WTC11 (cell line): ENCODE measurements at regions not wholly inside any gene's neighbourhood (a gene's known extent, or its start where the extent isn't known, plus 50 kb on each side); places are given as distances from the start of the nearest gene placed in this dataset.

Experiments used
- ATAC-seq: fragments of 200-7000 bp; cut with Tn5 transposase; 2 replicates; pipeline ENCODE4 v1.10.0; 2021; ENCODE audit warnings: mild to moderate bottlenecking, moderate library complexity
- CTCF ChIA-PET: fragments of 300-600 bp; sonication (Branson Sonifier 250); formaldehyde crosslinking; loops from one replicate; lab custom pipeline; 2021; ENCODE audit warnings: antibody characterized with exemption; lab: Charles Lee
- POLR2A ChIA-PET: fragments of 350-600 bp; sonication (Branson Sonifier 250); formaldehyde crosslinking; loops from one replicate; lab custom pipeline; 2021; ENCODE audit warnings: antibody characterized with exemption; lab: Charles Lee
- DNase-seq: peaks from one replicate; pipeline ENCODE4 v3.0.0; 2021; ENCODE audit warnings: low spot score
- H3K27ac Mint-ChIP-seq: 2 replicates; pipeline ENCODE4 v1.8.0; 2021; ENCODE audit warnings: mixed read lengths
- H3K27me3 Mint-ChIP-seq: 2 replicates; pipeline ENCODE4 v1.8.0; 2021; ENCODE audit warnings: low read depth, mild to moderate bottlenecking, moderate library complexity, mixed read lengths
- H3K36me3 Mint-ChIP-seq: 2 replicates; pipeline ENCODE4 v1.8.0; 2021; ENCODE audit warnings: mixed read lengths
- H3K4me1 Mint-ChIP-seq: 2 replicates; pipeline ENCODE4 v1.8.0; 2022; ENCODE audit warnings: mixed read lengths
- H3K4me3 Mint-ChIP-seq: 2 replicates; pipeline ENCODE4 v1.8.0; 2021; ENCODE audit warnings: mild to moderate bottlenecking, moderate library complexity, mixed read lengths
- H3K9me3 Mint-ChIP-seq: 2 replicates; pipeline ENCODE4 v1.8.0; 2021; ENCODE audit warnings: mixed read lengths
- FOXP1 ChIP-seq: sonication (generic); formaldehyde crosslinking; IDR thresholded peaks from 2 replicates; pipeline ENCODE4 v1.8.0; 2022; ENCODE audit warnings: missing genetic modification reagents, mild to moderate bottlenecking, moderate library complexity, borderline replicate concordance
- HMGA2 ChIP-seq: fragments of 250-450 bp; sonication (Bioruptor Pico); IDR thresholded peaks from 2 replicates; pipeline ENCODE4 v1.4.0; 2021; ENCODE audit warnings: mild to moderate bottlenecking, moderate library complexity
- JAZF1 ChIP-seq: fragments of 250-450 bp; sonication (Bioruptor Pico); IDR thresholded peaks from 2 replicates; pipeline ENCODE4 v1.9.0; 2021; ENCODE audit warnings: moderate library complexity, mild to moderate bottlenecking, inconsistent platforms
- JUN ChIP-seq: sonication (generic); formaldehyde crosslinking; IDR thresholded peaks from 2 replicates; pipeline ENCODE4 v1.8.0; 2023; ENCODE audit warnings: mild to moderate bottlenecking, missing genetic modification reagents
- MYBL2 ChIP-seq: sonication (generic); formaldehyde crosslinking; IDR thresholded peaks from 2 replicates; pipeline ENCODE4 v1.8.1; 2023; ENCODE audit warnings: mild to moderate bottlenecking, moderate library complexity, missing genetic modification reagents
- NFATC4 ChIP-seq: fragments of 250-450 bp; sonication (Bioruptor Pico); IDR thresholded peaks from 2 replicates; pipeline ENCODE4 v1.9.0; 2021; ENCODE audit warnings: mild to moderate bottlenecking
- NFYB ChIP-seq: sonication (generic); formaldehyde crosslinking; conservative IDR thresholded peaks from 2 replicates; pipeline ENCODE4 v1.8.0; 2022; ENCODE audit warnings: low read depth, missing genetic modification reagents
- RORB ChIP-seq: fragments of 250-450 bp; sonication (Bioruptor Pico); IDR thresholded peaks from 2 replicates; pipeline ENCODE4 v1.9.0; 2021; ENCODE audit warnings: mild to moderate bottlenecking
- SMAD4 ChIP-seq: sonication (generic); formaldehyde crosslinking; IDR thresholded peaks from 2 replicates; pipeline ENCODE4 v1.8.0; 2022; ENCODE audit warnings: mild to moderate bottlenecking, missing genetic modification reagents
- TEAD4 ChIP-seq: sonication (generic); formaldehyde crosslinking; IDR thresholded peaks from 2 replicates; pipeline ENCODE4 v1.8.0; 2022; ENCODE audit warnings: mild to moderate bottlenecking, missing genetic modification reagents
- ZNF121 ChIP-seq: sonication (generic); formaldehyde crosslinking; IDR thresholded peaks from 2 replicates; pipeline ENCODE4 v1.8.0; 2023; ENCODE audit warnings: missing genetic modification reagents
- ZNF263 ChIP-seq: sonication (generic); formaldehyde crosslinking; IDR thresholded peaks from 2 replicates; pipeline ENCODE4 v1.8.1; 2022; ENCODE audit warnings: low read depth, mild to moderate bottlenecking, moderate library complexity, missing genetic modification reagents
- ZNF423 ChIP-seq: fragments of 250-450 bp; sonication (Bioruptor Pico); IDR thresholded peaks from 2 replicates; pipeline ENCODE4 v2.1.2; 2022; ENCODE audit warnings: mild to moderate bottlenecking, moderate library complexity
- TF ChIP-seq, protein P1 (sequence below): fragments of 250-450 bp; sonication (Bioruptor Pico); IDR thresholded peaks from 2 replicates; pipeline ENCODE4 v1.9.0; 2021; ENCODE audit warnings: moderate library complexity, mild to moderate bottlenecking, inconsistent platforms, borderline replicate concordance
- TF ChIP-seq, protein P2 (sequence below): fragments of 250-450 bp; sonication (Bioruptor Pico); conservative IDR thresholded peaks from 2 replicates; pipeline ENCODE4 v1.9.0; 2021; ENCODE audit warnings: mild to moderate bottlenecking
- TF ChIP-seq, protein P3 (sequence below): sonication (generic); formaldehyde crosslinking; IDR thresholded peaks from 2 replicates; pipeline ENCODE4 v1.8.0; 2023; ENCODE audit warnings: mild to moderate bottlenecking, missing genetic modification reagents
- TF ChIP-seq, protein P4 (sequence below): sonication (generic); formaldehyde crosslinking; IDR thresholded peaks from 2 replicates; pipeline ENCODE4 v1.8.1; 2022; ENCODE audit warnings: low read depth, mild to moderate bottlenecking, moderate library complexity, missing genetic modification reagents, borderline replicate concordance
- TF ChIP-seq, protein P5 (sequence below): sonication (generic); formaldehyde crosslinking; IDR thresholded peaks from 2 replicates; pipeline ENCODE4 v1.8.0; 2022; ENCODE audit warnings: mild to moderate bottlenecking, missing genetic modification reagents
- TF ChIP-seq, protein P6 (sequence below): sonication (generic); formaldehyde crosslinking; IDR thresholded peaks from 2 replicates; pipeline ENCODE4 v1.8.1; 2022; ENCODE audit warnings: mild to moderate bottlenecking, missing genetic modification reagents, moderate library complexity, borderline replicate concordance
- TF ChIP-seq, protein P7 (sequence below): sonication (generic); formaldehyde crosslinking; IDR thresholded peaks from 2 replicates; pipeline ENCODE4 v1.8.1; 2022; ENCODE audit warnings: mild to moderate bottlenecking, moderate library complexity, missing genetic modification reagents

DNA sequence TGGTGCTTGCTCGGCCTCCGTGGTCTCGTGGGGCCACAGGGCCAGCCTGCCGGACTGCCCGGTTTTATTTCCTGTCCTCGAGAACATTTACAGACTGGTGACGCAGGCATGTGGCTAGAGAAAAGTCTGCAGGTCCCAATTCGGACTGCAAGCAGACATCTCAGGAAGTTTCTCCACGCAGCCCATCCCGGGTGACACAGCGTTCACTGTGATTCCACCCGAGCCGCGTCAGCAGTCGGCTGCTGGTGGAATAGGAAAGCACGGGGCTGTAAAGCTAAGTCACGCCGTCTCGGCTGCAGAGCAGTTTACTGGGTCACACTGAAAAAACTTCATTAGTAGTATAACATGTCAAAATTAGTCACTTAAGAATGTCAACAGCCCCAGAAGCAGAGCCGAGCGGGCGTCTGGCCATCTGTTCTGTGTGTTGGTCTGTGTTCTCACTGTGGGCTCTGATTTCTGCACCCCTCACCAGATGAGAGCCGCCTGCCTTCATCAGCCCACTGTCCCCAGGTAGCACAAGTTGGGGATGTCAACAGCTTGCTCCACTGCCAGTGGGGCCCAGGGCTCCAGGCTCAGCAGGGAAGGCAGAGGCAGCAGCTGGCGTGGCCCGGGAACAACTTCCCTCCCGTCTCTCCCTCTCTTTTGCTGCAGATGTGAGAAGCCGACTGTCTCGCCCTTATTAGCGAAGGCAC, 363.7 kb downstream of the IRX2 start:
- DNase-seq (no peak), ATAC-seq (no peak)
- Mint-ChIP-seq H3K36me3 (no peaks in the 10 kb centered on the region), H3K4me3 (no peak overlapping the region), H3K27ac (no peak overlapping the region), H3K27me3 (no peaks in the 10 kb centered on the region), H3K9me3 (no peaks in the 10 kb centered on the region), H3K4me1 (no peaks in the 10 kb centered on the region)
- ChIA-PET POLR2A (no interaction called here), CTCF (interaction anchor here (2.0 kb wide), 1 partner anchor 27 kb away, joined by 6 read pairs; no protein-coding TSS in a partner anchor)
- no peak for TF ChIP-seq ZNF121
- TF ChIP-seq, protein P1, sequence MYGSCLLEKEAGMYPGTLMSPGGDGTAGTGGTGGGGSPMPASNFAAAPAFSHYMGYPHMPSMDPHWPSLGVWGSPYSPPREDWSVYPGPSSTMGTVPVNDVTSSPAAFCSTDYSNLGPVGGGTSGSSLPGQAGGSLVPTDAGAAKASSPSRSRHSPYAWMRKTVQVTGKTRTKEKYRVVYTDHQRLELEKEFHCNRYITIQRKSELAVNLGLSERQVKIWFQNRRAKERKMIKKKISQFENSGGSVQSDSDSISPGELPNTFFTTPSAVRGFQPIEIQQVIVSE (CRISPR knock-in tag) = no peak
- TF ChIP-seq JUN = no peak
- TF ChIP-seq, protein P2, sequence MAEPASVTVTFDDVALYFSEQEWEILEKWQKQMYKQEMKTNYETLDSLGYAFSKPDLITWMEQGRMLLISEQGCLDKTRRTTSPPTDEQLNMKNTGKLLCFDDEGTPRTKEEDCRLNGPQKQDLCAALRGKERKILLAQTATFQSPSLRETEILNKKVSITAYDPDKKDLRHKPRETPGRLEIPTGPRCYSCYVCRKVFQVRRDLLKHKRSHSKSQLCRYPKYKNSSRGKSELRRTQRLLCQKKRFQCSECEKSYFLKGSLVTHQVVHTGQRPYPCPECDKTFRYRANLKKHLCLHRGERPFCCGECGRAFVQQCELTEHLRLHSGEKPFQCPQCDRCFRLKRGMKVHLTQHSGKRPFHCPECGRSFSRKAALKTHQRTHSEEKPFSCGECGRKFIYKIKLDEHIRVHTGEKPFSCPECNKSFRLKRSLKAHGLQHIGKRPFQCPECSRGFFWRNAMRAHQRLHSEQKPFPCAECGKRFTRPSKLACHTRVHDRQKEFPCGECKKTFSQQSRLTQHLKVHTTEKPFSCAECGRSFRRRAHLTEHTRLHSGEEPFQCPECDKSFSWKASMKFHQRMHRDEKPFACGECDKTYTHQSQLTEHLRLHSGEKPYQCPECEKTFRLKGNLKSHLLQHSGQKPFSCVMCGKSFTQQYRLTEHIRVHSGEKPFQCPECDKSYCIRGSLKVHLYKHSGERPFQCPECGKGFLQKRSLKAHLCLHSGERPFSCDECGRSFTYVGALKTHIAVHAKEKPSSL = no peak
- TF ChIP-seq NFYB (CRISPR knock-in tag) = no peak
- no peak for TF ChIP-seq NFATC4
- no peak for TF ChIP-seq FOXP1 (CRISPR knock-in tag)
- TF ChIP-seq, protein P3, sequence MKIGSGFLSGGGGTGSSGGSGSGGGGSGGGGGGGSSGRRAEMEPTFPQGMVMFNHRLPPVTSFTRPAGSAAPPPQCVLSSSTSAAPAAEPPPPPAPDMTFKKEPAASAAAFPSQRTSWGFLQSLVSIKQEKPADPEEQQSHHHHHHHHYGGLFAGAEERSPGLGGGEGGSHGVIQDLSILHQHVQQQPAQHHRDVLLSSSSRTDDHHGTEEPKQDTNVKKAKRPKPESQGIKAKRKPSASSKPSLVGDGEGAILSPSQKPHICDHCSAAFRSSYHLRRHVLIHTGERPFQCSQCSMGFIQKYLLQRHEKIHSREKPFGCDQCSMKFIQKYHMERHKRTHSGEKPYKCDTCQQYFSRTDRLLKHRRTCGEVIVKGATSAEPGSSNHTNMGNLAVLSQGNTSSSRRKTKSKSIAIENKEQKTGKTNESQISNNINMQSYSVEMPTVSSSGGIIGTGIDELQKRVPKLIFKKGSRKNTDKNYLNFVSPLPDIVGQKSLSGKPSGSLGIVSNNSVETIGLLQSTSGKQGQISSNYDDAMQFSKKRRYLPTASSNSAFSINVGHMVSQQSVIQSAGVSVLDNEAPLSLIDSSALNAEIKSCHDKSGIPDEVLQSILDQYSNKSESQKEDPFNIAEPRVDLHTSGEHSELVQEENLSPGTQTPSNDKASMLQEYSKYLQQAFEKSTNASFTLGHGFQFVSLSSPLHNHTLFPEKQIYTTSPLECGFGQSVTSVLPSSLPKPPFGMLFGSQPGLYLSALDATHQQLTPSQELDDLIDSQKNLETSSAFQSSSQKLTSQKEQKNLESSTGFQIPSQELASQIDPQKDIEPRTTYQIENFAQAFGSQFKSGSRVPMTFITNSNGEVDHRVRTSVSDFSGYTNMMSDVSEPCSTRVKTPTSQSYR (CRISPR knock-in tag) = no peak
- no peak for TF ChIP-seq JAZF1 (CRISPR knock-in tag)
- TF ChIP-seq, protein P4, sequence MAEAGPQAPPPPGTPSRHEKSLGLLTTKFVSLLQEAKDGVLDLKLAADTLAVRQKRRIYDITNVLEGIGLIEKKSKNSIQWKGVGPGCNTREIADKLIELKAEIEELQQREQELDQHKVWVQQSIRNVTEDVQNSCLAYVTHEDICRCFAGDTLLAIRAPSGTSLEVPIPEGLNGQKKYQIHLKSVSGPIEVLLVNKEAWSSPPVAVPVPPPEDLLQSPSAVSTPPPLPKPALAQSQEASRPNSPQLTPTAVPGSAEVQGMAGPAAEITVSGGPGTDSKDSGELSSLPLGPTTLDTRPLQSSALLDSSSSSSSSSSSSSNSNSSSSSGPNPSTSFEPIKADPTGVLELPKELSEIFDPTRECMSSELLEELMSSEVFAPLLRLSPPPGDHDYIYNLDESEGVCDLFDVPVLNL (CRISPR knock-in tag) = no peak
- TF ChIP-seq SMAD4 (CRISPR knock-in tag) = no peak
- no peak for TF ChIP-seq ZNF263 (CRISPR knock-in tag)
- TF ChIP-seq, protein P5, sequence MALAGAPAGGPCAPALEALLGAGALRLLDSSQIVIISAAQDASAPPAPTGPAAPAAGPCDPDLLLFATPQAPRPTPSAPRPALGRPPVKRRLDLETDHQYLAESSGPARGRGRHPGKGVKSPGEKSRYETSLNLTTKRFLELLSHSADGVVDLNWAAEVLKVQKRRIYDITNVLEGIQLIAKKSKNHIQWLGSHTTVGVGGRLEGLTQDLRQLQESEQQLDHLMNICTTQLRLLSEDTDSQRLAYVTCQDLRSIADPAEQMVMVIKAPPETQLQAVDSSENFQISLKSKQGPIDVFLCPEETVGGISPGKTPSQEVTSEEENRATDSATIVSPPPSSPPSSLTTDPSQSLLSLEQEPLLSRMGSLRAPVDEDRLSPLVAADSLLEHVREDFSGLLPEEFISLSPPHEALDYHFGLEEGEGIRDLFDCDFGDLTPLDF (CRISPR knock-in tag) = no peak
- TF ChIP-seq RORB (CRISPR knock-in tag) = no peak
- TF ChIP-seq HMGA2 = no peak
- TF ChIP-seq, protein P6, sequence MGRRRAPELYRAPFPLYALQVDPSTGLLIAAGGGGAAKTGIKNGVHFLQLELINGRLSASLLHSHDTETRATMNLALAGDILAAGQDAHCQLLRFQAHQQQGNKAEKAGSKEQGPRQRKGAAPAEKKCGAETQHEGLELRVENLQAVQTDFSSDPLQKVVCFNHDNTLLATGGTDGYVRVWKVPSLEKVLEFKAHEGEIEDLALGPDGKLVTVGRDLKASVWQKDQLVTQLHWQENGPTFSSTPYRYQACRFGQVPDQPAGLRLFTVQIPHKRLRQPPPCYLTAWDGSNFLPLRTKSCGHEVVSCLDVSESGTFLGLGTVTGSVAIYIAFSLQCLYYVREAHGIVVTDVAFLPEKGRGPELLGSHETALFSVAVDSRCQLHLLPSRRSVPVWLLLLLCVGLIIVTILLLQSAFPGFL = no peak
- TF ChIP-seq ZNF423 (CRISPR knock-in tag) = no peak
- no peak for TF ChIP-seq MYBL2 (CRISPR knock-in tag)
- TF ChIP-seq, protein P7, sequence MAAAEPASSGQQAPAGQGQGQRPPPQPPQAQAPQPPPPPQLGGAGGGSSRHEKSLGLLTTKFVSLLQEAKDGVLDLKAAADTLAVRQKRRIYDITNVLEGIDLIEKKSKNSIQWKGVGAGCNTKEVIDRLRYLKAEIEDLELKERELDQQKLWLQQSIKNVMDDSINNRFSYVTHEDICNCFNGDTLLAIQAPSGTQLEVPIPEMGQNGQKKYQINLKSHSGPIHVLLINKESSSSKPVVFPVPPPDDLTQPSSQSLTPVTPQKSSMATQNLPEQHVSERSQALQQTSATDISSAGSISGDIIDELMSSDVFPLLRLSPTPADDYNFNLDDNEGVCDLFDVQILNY = no peak
- no peak for TF ChIP-seq TEAD4
